ENCODE measurements at regions not wholly inside any gene's neighbourhood (a gene's known extent, or its start where the extent isn't known, plus 50 kb on each side); places are given as distances from the start of the nearest gene placed in this dataset.

- H3K4me1 ChIP-seq (ENCODE audit: insufficient read depth, low read length), result no peaks in the 10 kb centered on the region
- H3K79me1 ChIP-seq (ENCODE audit: insufficient read depth, low read depth, low read length, poor library complexity, severe bottlenecking), result no peaks in the 10 kb centered on the region
- Mint-ChIP-seq H3K27ac (no peak overlapping the region), H3K27me3 (ENCODE audit: low read depth) (peaks cover 20% of the 10 kb centered on the region), H3K4me3 (no peak overlapping the region), H3K4me1 (no peaks in the 10 kb centered on the region), H3K36me3 (ENCODE audit: insufficient read depth in 1 of 3, low read depth in 3 of 3) (peaks cover 6 to 10% (median 6%) of the 10 kb centered on the region in 3 experiments; a peak in 6 of 7 replicates), H3K9me3 (peaks cover 46 to 56% of the 10 kb centered on the region in 2 experiments)
- H3K23me2 ChIP-seq (ENCODE audit: insufficient read length, low read depth, low read length, poor library complexity, severe bottlenecking), result no peaks in the 10 kb centered on the region
- no peak overlapping the region for H3K56ac ChIP-seq (ENCODE audit: insufficient read length, low read depth, low read length)
- no peak overlapping the region for H2BK120ac ChIP-seq (ENCODE audit: low read depth, low read length, poor library complexity, severe bottlenecking)
- H2BK15ac ChIP-seq (ENCODE audit: low read depth, low read length), result no peak overlapping the region
- H4K91ac ChIP-seq (ENCODE audit: insufficient read length, low read depth, low read length), result no peak overlapping the region
- H4K5ac ChIP-seq (ENCODE audit: insufficient read length, low read depth, low read length), result no peak overlapping the region
- H3K27ac ChIP-seq (ENCODE audit: insufficient read length, low read depth, low read length), result no peak overlapping the region
- no peak overlapping the region; the same call in 1 of the 2 replicates for H3K14ac ChIP-seq (ENCODE audit: insufficient read depth, low read length)
- no peak overlapping the region for H3K9ac ChIP-seq (ENCODE audit: extremely low read depth, insufficient read length, low read length)
- H3K18ac ChIP-seq (ENCODE audit: insufficient read length, low read depth, low read length), result no peak overlapping the region
- no peak overlapping the region for H3T11ph ChIP-seq (ENCODE audit: low read length)
- H3K4ac ChIP-seq (ENCODE audit: low read depth, low read length), result no peak overlapping the region
- TF ChIP-seq CTCF (conservative IDR thresholded peaks at IDR 0.05), result no peak
- DNase-seq, result no peak
- no peak overlapping the region for H4K8ac ChIP-seq (replicated peaks; ENCODE audit: insufficient read length, low read depth, low read length)
- no CpG with 5 or more reads among the region's 3 CpGs for WGBS (ENCODE audit: extremely low coverage, insufficient read length, low lambda C conversion rate)
- H2AK5ac ChIP-seq (ENCODE audit: insufficient read length, low read length), result no peak overlapping the region
- H2BK5ac ChIP-seq (ENCODE audit: insufficient read length, low read length), result no peak overlapping the region
- H2BK12ac ChIP-seq (ENCODE audit: insufficient read length, low read depth, low read length), result no peak overlapping the region
- no peaks in the 10 kb centered on the region for H3K79me2 ChIP-seq (ENCODE audit: insufficient read depth, low read length)
- H4K20me1 ChIP-seq (ENCODE audit: control insufficient read depth, insufficient read depth, insufficient read length), result no peaks in the 10 kb centered on the region
- H3K4me2 ChIP-seq (ENCODE audit: insufficient read depth, insufficient read length, low read length), result no peak overlapping the region
- peaks cover 24% of the 10 kb centered on the region for H3K9me3 ChIP-seq (ENCODE audit: control insufficient read depth, low read depth, low read length)
- no peak overlapping the region for H3K23ac ChIP-seq (ENCODE audit: insufficient read length, low read depth, low read length)
- peaks cover 3% of the 10 kb centered on the region; the same call in 1 of the 2 replicates for H3K27me3 ChIP-seq (ENCODE audit: insufficient read depth, low read length)
- no peak overlapping the region for H2AFZ ChIP-seq (ENCODE audit: low read length)
- H2BK20ac ChIP-seq (ENCODE audit: low read depth, low read length, poor library complexity, severe bottlenecking), result no peak overlapping the region
These were observed 79.7 kb upstream of the SHANK2 start for GRCh38 chr11:71332046-71332445.

All from H9 (cell line).